NCI-H2196 (cell line): ENCODE measurements at regions not wholly inside any gene's neighbourhood (a gene's known extent, or its start where the extent isn't known, plus 50 kb on each side); places are given as distances from the start of the nearest gene placed in this dataset.
"Not testable (repeated sequence)": the region's sequence is repeated elsewhere in the genome, so short reads cannot be mapped to it uniquely, and the experiment has no call there.

Source experiments
- DNase-seq: peaks from one replicate; lab custom pipeline; 2025; ENCODE audit not compliant: unreplicated experiment; lab: John Stamatoyannopoulos, UW

DNA sequence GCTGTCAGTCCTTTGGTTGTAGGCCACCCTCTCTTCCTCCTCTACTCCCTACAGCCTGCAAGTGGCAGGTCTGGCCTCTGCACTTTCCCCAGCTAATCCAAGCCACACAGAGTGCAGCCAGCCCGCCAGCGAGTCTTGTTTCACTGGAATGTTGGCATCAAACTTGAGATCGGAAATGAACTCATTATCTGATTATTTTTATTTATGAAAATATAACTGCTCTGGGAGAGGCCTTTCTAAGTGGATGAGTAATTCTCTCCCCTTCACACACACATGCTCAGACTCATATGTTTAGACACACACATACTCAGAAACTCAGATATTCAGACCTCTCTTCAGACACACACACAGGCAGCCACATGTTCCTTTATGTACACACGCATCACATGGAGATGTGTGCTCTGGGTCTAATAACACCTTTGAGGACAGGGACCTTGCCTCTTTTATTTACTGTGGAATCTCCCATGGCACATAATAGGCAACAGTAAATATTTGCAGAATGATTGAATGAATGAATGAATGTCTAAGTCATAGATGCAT, 151.3 kb downstream of the ZFP36L2 start:
- DNase-seq: peak; percentile 68

GRCh38 chr2:43074592-43075053, 151.8 kb downstream of the ZFP36L2 start:
- no peak for DNase-seq

- DNase-seq: no peak
Measured at GRCh38 chr2:43074052-43074451, 152.4 kb downstream of the ZFP36L2 start.

DNA sequence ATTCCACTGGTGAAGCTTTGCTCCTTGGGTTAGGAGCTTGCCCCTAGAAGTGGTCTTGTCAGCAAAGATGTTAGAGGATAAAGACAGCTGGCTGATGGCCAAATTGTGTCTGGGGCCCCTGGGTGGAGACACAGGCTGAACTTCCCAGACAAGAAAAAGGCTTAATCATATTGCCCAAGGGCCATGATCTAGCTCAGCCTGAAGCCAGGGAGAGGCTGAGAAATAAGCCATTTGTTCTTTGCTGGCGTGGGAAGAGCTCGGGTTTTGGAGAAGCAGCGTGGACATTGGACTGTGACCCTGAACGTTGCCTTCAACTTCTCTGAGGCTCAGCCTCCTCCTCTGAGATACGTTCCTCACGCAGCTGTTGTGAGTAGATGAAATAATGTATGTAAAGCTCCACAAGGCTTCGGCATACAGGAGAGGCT, 153.0 kb downstream of the ZFP36L2 start:
- DNase-seq: no peak

DNA sequence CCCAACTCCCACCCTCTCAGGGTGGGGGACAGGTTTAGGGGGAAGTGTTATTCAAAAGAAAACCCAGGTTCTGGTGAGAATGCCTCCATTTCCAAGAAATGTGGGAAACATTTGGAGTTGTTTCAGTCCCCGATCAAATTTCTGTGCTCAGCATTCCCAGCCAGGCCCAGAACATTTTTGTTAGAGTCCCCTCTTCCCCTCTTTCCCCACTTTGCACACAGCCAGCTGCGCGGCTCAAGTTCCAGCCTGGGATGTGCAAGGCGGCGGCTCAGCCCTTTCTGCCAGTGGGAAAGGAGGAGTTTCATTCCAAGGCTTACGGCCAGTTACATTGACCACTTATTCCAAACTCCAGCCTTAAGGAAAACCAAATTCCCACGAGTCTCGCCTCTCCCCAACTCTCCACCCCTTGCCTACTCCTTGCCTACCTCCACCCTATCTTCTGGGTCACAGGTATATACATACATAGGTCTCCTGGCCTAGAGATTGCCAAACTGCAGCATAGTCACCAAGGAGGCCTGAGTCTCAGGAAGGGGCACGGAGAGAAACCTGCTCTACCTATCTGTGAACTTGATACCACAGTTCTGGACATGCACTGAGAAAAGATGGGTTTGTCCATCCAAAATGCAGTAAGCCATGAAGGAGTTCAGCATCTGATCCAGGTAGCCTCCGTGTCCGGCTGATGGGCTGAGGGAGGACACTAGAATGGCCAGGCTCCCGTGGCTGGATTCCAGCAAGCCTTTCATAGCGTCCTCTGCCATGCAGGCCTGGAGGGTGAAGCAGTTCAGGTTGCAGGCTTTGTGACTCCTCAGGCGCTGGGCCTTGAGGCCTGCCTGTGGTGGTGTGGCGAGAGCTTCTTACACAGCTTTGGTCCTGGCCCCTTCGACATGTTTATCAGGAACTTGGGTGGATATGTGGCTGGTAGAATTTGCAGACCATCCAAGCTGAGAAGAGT, 154.5 kb downstream of the ZFP36L2 start:
- no peak for DNase-seq

DNA sequence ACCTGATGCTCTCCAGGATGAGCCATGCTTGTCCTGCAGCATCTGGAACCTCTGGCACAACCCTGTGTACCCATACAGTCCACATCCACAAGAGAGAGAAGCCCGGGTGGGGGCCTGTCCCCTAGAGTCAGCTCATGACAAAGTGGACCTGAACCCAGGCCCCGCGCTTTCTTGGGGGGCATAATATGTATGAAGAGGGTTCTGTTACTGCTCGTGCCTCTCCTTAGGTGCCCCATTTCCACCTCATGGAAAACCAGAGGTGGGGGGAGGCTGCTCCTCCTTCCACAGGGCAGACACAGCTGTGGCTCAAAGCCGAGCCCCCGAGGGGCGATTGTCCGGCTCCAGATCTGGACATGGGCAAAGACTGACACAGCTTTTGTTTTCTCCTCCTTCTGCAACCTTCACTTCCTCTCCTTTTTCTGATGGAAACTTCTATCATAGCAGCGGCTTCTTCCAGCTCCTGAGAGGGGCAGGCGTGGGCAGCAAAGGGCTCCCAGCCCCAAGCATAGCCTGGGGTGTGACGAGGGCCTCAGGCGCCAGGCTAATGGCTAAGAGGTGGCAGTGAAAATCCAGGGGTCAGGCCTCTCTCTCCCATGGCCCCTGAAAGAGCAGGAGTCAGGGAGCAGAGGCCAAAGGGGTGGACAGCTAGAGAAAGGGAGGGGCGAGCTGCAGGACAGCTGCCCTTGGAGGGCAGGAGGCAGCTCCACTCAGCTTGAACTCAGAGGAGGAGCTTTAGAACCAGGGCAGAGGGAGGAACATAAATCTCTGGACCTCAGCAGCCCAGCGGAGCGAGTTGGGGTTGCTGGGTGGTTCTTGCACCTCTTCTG, 155.5 kb downstream of the ZFP36L2 start:
- DNase-seq: no peak

- DNase-seq: peak; percentile 54
Measured at GRCh38 chr2:43070030-43070429, 156.4 kb downstream of the ZFP36L2 start.

GRCh38 chr2:43068631-43069517, 157.5 kb downstream of the ZFP36L2 start:
- no peak for DNase-seq

- DNase-seq: no peak
Measured at GRCh38 chr2:43068041-43068533, 158.3 kb downstream of the ZFP36L2 start.

DNA sequence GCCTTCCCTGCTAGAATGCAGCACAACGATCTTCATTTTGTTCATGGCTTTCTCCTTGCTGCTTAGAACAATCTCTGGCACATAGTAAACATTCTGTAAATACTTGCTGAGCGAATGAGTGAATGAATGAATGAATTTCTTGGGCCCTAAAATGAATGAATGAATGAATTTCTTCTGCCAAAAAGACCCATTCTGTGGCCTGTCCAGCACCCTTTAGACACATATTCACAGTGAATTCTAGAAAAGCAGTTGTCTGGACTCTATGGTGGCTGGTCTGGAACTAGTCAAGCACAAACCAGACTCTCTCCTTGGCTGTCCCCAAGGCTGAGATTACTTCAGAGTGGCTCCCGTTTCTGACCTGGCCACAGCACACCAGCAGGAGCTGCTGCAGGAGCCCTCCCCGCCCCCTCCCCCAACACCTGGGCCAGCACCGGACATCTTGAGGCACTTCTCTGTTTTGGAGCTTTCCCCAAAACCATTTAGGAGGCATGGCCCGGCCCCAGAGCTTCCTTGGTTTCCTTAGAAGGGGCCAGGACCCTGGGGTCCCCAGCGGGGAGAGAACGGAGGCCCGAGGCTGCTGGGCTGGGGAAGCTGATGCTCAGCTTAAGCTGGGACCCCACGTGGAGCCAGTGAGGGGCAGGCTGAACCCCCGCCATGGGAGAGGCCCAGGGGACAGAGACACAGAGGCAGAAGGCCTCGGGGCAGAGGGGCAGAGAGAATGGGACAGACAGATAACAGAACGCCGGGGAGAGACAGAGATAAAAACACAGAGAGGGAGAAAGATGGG, 159.0 kb downstream of the ZFP36L2 start:
- no peak for DNase-seq

GRCh38 chr2:43066541-43067253, 159.7 kb downstream of the ZFP36L2 start:
- not testable (repeated sequence) for DNase-seq

- DNase-seq: no peak
Measured at GRCh38 chr2:43065871-43066270, 160.5 kb downstream of the ZFP36L2 start.

DNA sequence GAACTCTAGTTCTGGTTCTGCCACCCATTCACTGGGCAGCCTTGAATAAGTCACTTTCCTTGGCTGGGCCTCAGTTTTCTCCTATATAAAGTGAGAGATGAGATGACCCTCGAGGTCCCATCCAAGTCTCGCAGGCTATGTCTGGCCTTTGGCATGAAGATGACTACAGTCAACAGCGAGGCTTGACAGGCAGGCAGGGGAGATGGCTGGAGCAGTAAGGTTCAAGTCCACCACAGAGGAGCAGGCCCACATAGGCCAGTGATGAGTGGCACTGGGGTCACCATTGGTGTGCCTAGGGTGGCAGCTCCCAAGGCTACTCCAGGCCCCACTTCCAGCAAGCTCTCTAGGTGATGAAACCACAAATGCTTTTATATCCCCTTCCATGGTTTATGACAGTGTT, 161.4 kb downstream of the ZFP36L2 start:
- DNase-seq: no peak

GRCh38 chr2:43063096-43063495, 163.3 kb downstream of the ZFP36L2 start:
- not testable (repeated sequence) for DNase-seq

- DNase-seq: no peak
Measured at GRCh38 chr2:43062058-43062457, 164.3 kb downstream of the ZFP36L2 start.

DNA sequence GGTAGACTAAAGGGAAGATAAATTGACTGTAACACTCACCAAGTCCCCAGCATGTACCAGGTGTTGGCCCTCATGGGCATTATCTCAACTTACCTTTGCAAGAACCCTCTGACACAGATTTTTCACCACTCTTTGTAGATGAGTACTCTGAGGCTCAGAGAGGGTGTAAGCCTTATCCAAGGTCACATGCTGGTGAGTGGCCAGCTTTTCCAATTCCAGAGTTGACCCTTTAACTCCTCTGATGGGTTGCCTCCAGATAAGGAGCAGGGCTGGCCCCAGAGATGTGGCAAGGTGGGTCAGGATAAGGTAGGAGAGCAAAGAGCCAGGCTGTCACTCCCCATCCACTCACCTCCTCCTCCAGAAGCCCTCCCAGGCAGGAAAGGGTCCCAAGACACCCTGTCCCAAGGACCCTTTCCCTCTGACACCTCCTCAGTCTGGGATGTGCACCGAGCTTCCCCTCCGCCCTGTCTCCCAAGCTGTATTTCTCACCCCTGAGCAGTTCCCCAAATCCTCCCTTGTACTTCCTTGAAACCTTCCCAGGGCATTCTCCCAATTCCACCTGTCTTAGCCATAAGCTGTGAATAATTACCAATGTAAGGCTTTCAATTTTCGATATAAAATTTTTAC, 165.9 kb downstream of the ZFP36L2 start:
- DNase-seq: no peak

DNA sequence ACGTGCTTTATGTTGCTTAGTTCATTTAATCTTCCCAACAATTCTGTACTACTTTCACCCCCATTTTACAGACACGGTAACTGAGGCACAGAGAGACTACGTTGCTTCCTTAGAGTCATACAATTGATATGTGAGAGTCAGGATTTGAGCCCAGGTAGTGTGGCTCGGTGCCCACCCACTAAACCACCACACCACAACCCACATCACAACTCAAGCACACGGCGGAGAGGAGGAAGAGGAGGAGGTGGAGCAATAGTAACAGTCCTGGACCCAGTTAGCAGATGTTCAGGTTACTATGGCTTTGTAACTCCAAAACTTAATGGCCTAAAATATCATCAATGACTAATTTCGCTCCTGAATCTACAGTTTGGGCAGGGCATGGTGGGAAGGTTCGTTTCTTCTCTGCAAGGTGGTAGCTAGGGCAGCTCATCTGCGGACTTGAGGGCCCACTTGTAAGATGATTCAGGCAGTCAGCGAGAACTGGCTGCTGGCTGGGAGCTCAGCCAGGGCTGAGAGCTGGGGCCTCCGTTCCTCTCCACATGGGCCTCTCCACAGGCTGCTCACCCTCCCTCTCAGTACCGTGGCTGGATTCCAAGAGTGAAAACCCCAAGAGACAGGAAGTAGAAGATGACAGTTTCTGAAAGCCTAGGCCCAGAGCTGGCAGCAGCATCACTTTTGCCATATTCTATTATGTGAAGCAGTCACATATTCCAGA, 167.1 kb downstream of the ZFP36L2 start:
- DNase-seq: peak; percentile 89

GRCh38 chr2:43058726-43059110, 167.7 kb downstream of the ZFP36L2 start:
- no peak for DNase-seq
